ENCODE measurements at regions not wholly inside any gene's neighbourhood (a gene's known extent, or its start where the extent isn't known, plus 50 kb on each side); places are given as distances from the start of the nearest gene placed in this dataset.

- H2BK12ac ChIP-seq (ENCODE audit: low read depth, low read length): no peak overlapping the region
- H2AK5ac ChIP-seq (ENCODE audit: low read depth, low read length): no peak overlapping the region
- no peaks in the 10 kb centered on the region for H3K27me3 ChIP-seq (replicated peaks in 1 of 4; ENCODE audit: control insufficient read depth in 3 of 4, extremely low read depth in 1 of 4, insufficient read depth in 3 of 4, low read length in 3 of 4)
- H2BK15ac ChIP-seq (ENCODE audit: low read length): no peak overlapping the region
- H3K9me3 ChIP-seq (ENCODE audit: insufficient read depth in 2 of 2, low read depth in 1 of 2, low read length in 1 of 2): no peaks in the 10 kb centered on the region
- no peak overlapping the region for H3K23ac ChIP-seq (ENCODE audit: insufficient read length)
- no peak overlapping the region for H3K56ac ChIP-seq (replicated peaks; ENCODE audit: insufficient read length, low read depth, low read length)
- no peak overlapping the region for H3K9ac ChIP-seq (replicated peaks in 1 of 4; ENCODE audit: extremely low read depth in 1 of 4, low read depth in 3 of 4, low read length in 3 of 4)
- DNase-seq (ENCODE audit: low read depth in 1 of 2, low spot score in 2 of 2) (no peak), FAIRE-seq (no peak)
- H2AFZ ChIP-seq (ENCODE audit: low read length): no peak overlapping the region
- no peaks in the 10 kb centered on the region for H4K20me1 ChIP-seq (replicated peaks in 1 of 2; ENCODE audit: control insufficient read depth in 1 of 2, insufficient read depth in 2 of 2, low read length in 2 of 2)
- H3K36me3 ChIP-seq (ENCODE audit: control insufficient read depth in 2 of 4, insufficient read depth in 4 of 4, low read length in 3 of 4): no peaks in the 10 kb centered on the region
- H3K4ac ChIP-seq (replicated peaks; ENCODE audit: insufficient read length, low read depth, low read length): no peak overlapping the region
- H3K79me1 ChIP-seq (ENCODE audit: low read depth, low read length): no peaks in the 10 kb centered on the region
- H3K79me2 ChIP-seq (ENCODE audit: control insufficient read depth in 1 of 2, insufficient read depth in 2 of 2, low read length in 2 of 2): no peaks in the 10 kb centered on the region
- no peak overlapping the region for H4K5ac ChIP-seq (ENCODE audit: insufficient read length, low read depth, low read length)
- ChIA-PET CTCF (ENCODE audit: partially characterized antibody) (no interaction called here), POLR2A (ENCODE audit: partially characterized antibody) (no interaction called here)
- peaks cover 0 to 3% (median 1%) of the 10 kb centered on the region in 4 experiments; a peak in 2 of 7 replicates for H3K4me1 ChIP-seq (replicated peaks in 1 of 4; ENCODE audit: control insufficient read depth in 3 of 4, insufficient read depth in 4 of 4, low read length in 3 of 4)
- no peak overlapping the region for H3K14ac ChIP-seq (ENCODE audit: insufficient read length)
- no peak overlapping the region for H2BK120ac ChIP-seq (replicated peaks; ENCODE audit: low read depth, low read length)
- no peak overlapping the region for H2BK20ac ChIP-seq (ENCODE audit: low read length)
- no peak overlapping the region for H3K4me3 ChIP-seq (ENCODE audit: extremely low read depth in 1 of 4, insufficient read depth in 2 of 4, low read depth in 3 of 4, low read length in 4 of 4)
- H3K23me2 ChIP-seq (ENCODE audit: low read depth, low read length): no peaks in the 10 kb centered on the region
- H3K4me2 ChIP-seq (ENCODE audit: insufficient read depth in 1 of 2, low read depth in 2 of 2, low read length in 2 of 2): no peak overlapping the region
- H3K18ac ChIP-seq (ENCODE audit: extremely low read depth, low read length): no peak overlapping the region
- no peak overlapping the region for H4K91ac ChIP-seq (replicated peaks; ENCODE audit: insufficient read length, low read length)
- WGBS, 2 experiments (ENCODE audit: extremely low coverage in 1 of 2, insufficient coverage in 1 of 2, insufficient read length in 1 of 2, insufficient replicate concordance in 2 of 2, low coverage in 1 of 2, low lambda C conversion rate in 2 of 2, missing lambda C conversion rate in 1 of 2): 97% methylated on average over 14 of the region's 14 CpGs; no CpG with 5 or more reads in 1 of the 2 experiments
- no peak overlapping the region for H3K27ac ChIP-seq (ENCODE audit: low read depth, low read length)
- no peak overlapping the region for H4K8ac ChIP-seq (ENCODE audit: extremely low read depth, insufficient read depth, low read length)
- no peak overlapping the region for H2BK5ac ChIP-seq (ENCODE audit: low read depth, low read length)
- no peak for TF ChIP-seq TEAD4 (IDR thresholded peaks at IDR 0.05; ENCODE audit: low read depth, low read length)
- TF ChIP-seq NANOG (IDR thresholded peaks at IDR 0.05; ENCODE audit: insufficient read depth, low read depth, low read length, poor library complexity, severe bottlenecking): no peak
- TF ChIP-seq SP4 (IDR thresholded peaks at IDR 0.05; ENCODE audit: low read length): no peak
- no peak for TF ChIP-seq JUN (IDR thresholded peaks at IDR 0.05; ENCODE audit: low read depth, low read length)
- TF ChIP-seq FOSL1 (IDR thresholded peaks at IDR 0.05; ENCODE audit: insufficient read depth, low read depth, low read length): no peak
- no peak for TF ChIP-seq CHD2 (IDR thresholded peaks at IDR 0.05; ENCODE audit: low read length)
- TF ChIP-seq SIN3A (conservative IDR thresholded peaks at IDR 0.05 in 1 of 2, IDR thresholded peaks at IDR 0.05 in 1 of 2; ENCODE audit: low read depth in 1 of 2, low read length in 2 of 2): no peak
- TF ChIP-seq BACH1 (IDR thresholded peaks at IDR 0.05; ENCODE audit: low read length): no peak
- no peak for TF ChIP-seq E2F6 (IDR thresholded peaks at IDR 0.05)
- no peak for TF ChIP-seq SIRT6 (IDR thresholded peaks at IDR 0.05; ENCODE audit: low read length)
- no peak for TF ChIP-seq SP2 (IDR thresholded peaks at IDR 0.05; ENCODE audit: low read length)
- no peak for TF ChIP-seq SRF (IDR thresholded peaks at IDR 0.05; ENCODE audit: low read depth, low read length)
- no peak for TF ChIP-seq HDAC2 (IDR thresholded peaks at IDR 0.05; ENCODE audit: borderline replicate concordance in 1 of 2, low read depth in 2 of 2, low read length in 2 of 2)
- no peak for TF ChIP-seq NRF1 (IDR thresholded peaks at IDR 0.05; ENCODE audit: low read depth, low read length)
- no peak for TF ChIP-seq SP1 (IDR thresholded peaks at IDR 0.05; ENCODE audit: low read depth, low read length)
- no peak for TF ChIP-seq CBX5 (IDR thresholded peaks at IDR 0.05; ENCODE audit: low read depth, low read length)
Measured at GRCh38 chr5:143646961-143647360, 165.0 kb upstream of the HMHB1 start.
